Ureter (tissue), 1 donor: ENCODE measurements at regions not wholly inside any gene's neighbourhood (a gene's known extent, or its start where the extent isn't known, plus 50 kb on each side); places are given as distances from the start of the nearest gene placed in this dataset.

ENCODE experiments used
- DNase-seq: peaks from one replicate; pipeline ENCODE4 v3.0.0-alpha.2; 2020; ENCODE audit warnings: low spot score
- donor health status: DM: yes; HTN: yes; CAD: no.

- DNase-seq: no peak
These were observed 266.3 kb downstream of the PSAT1 start for GRCh38 chr9:78563269-78563668.

- DNase-seq: no peak
These were observed 268.6 kb downstream of the PSAT1 start for GRCh38 chr9:78565481-78565880.

GRCh38 chr9:78566521-78566920 lies 269.6 kb downstream of the PSAT1 start:
- DNase-seq: no peak

GRCh38 chr9:78566948-78567675 lies 270.2 kb downstream of the PSAT1 start:
- no peak for DNase-seq

- DNase-seq: no peak
These were observed 270.8 kb downstream of the PSAT1 start for GRCh38 chr9:78567693-78568092.

- DNase-seq: no peak
These were observed 271.8 kb downstream of the PSAT1 start for GRCh38 chr9:78568774-78569173.

- DNase-seq: no peak
These were observed 275.3 kb downstream of the PSAT1 start for GRCh38 chr9:78572266-78572665.

GRCh38 chr9:78573205-78573604 lies 276.3 kb downstream of the PSAT1 start:
- no peak for DNase-seq

- no peak for DNase-seq
These were observed 276.7 kb downstream of the PSAT1 start for GRCh38 chr9:78573669-78574068.

GRCh38 chr9:78574354-78575045 lies 277.6 kb downstream of the PSAT1 start:
- DNase-seq: no peak

GRCh38 chr9:78575081-78575480 lies 278.2 kb downstream of the PSAT1 start:
- DNase-seq: no peak

- no peak for DNase-seq
These were observed 278.8 kb downstream of the PSAT1 start for GRCh38 chr9:78575771-78576170.

- DNase-seq: no peak
These were observed 280.4 kb downstream of the PSAT1 start for GRCh38 chr9:78577156-78577906.

- DNase-seq: no peak
These were observed 281.1 kb downstream of the PSAT1 start for GRCh38 chr9:78578072-78578471.

- DNase-seq: no peak
These were observed 285.9 kb downstream of the PSAT1 start for GRCh38 chr9:78582821-78583220.

GRCh38 chr9:78584589-78584988 lies 287.7 kb downstream of the PSAT1 start:
- no peak for DNase-seq

- no peak for DNase-seq
These were observed 289.0 kb downstream of the PSAT1 start for GRCh38 chr9:78585909-78586308.

- no peak for DNase-seq
These were observed 293.1 kb downstream of the PSAT1 start for GRCh38 chr9:78590068-78590467.

GRCh38 chr9:78592811-78593210 lies 295.9 kb downstream of the PSAT1 start:
- DNase-seq: no peak

- DNase-seq: no peak
These were observed 298.4 kb downstream of the PSAT1 start for GRCh38 chr9:78595200-78595945.

GRCh38 chr9:78596346-78596745 lies 299.4 kb downstream of the PSAT1 start:
- DNase-seq: no peak

GRCh38 chr9:78598120-78598519 lies 301.2 kb downstream of the PSAT1 start:
- DNase-seq: no peak
